ENCODE measurements at regions not wholly inside any gene's neighbourhood (a gene's known extent, or its start where the extent isn't known, plus 50 kb on each side); places are given as distances from the start of the nearest gene placed in this dataset.
A peak's percentile ranks its signal among the peaks of the same experiment; 100 is the strongest.

GRCh38 chr13:109976206-109976997 is 190.0 kb upstream of the IRS2 start:
- DNase-seq: no peak

GRCh38 chr13:109974354-109974753 is 188.0 kb upstream of the IRS2 start:
- DNase-seq: no peak

- no peak for DNase-seq
These were observed 186.9 kb upstream of the IRS2 start for GRCh38 chr13:109973279-109973678.

GRCh38 chr13:109971456-109972090 is 185.2 kb upstream of the IRS2 start:
- no peak for DNase-seq

- DNase-seq: no peak
These were observed 184.6 kb upstream of the IRS2 start for GRCh38 chr13:109971006-109971405.

- no peak for DNase-seq
These were observed 182.6 kb upstream of the IRS2 start for GRCh38 chr13:109968876-109969577.

- no peak for DNase-seq
These were observed 177.7 kb upstream of the IRS2 start for GRCh38 chr13:109963960-109964563.

- DNase-seq: no peak
These were observed 177.0 kb upstream of the IRS2 start for GRCh38 chr13:109963384-109963783.

- no peak for DNase-seq
These were observed 173.5 kb upstream of the IRS2 start for GRCh38 chr13:109959903-109960302.

GRCh38 chr13:109957875-109958274 is 171.5 kb upstream of the IRS2 start:
- DNase-seq: no peak

GRCh38 chr13:109955598-109955997 is 169.2 kb upstream of the IRS2 start:
- no peak for DNase-seq

- DNase-seq: no peak
These were observed 168.1 kb upstream of the IRS2 start for GRCh38 chr13:109954441-109954840.

GRCh38 chr13:109951491-109951890 is 165.1 kb upstream of the IRS2 start:
- DNase-seq: no peak

GRCh38 chr13:109949397-109949796 is 163.0 kb upstream of the IRS2 start:
- no peak for DNase-seq

- no peak for DNase-seq
These were observed 160.6 kb upstream of the IRS2 start for GRCh38 chr13:109947006-109947405.

- DNase-seq: no peak
These were observed 159.0 kb upstream of the IRS2 start for GRCh38 chr13:109945206-109945960.

- no peak for DNase-seq
These were observed 155.6 kb upstream of the IRS2 start for GRCh38 chr13:109941951-109942350.

GRCh38 chr13:109941221-109941620 is 154.8 kb upstream of the IRS2 start:
- no peak for DNase-seq

- DNase-seq: no peak
These were observed 154.3 kb upstream of the IRS2 start for GRCh38 chr13:109940637-109941036.

- no peak for DNase-seq
These were observed 153.5 kb upstream of the IRS2 start for GRCh38 chr13:109939838-109940237.

GRCh38 chr13:109939180-109939579 is 152.8 kb upstream of the IRS2 start:
- no peak for DNase-seq

GRCh38 chr13:109938255-109938936 is 152.0 kb upstream of the IRS2 start:
- DNase-seq: peak; percentile 81
